ENCODE measurements at regions not wholly inside any gene's neighbourhood (a gene's known extent, or its start where the extent isn't known, plus 50 kb on each side); places are given as distances from the start of the nearest gene placed in this dataset.

DNA sequence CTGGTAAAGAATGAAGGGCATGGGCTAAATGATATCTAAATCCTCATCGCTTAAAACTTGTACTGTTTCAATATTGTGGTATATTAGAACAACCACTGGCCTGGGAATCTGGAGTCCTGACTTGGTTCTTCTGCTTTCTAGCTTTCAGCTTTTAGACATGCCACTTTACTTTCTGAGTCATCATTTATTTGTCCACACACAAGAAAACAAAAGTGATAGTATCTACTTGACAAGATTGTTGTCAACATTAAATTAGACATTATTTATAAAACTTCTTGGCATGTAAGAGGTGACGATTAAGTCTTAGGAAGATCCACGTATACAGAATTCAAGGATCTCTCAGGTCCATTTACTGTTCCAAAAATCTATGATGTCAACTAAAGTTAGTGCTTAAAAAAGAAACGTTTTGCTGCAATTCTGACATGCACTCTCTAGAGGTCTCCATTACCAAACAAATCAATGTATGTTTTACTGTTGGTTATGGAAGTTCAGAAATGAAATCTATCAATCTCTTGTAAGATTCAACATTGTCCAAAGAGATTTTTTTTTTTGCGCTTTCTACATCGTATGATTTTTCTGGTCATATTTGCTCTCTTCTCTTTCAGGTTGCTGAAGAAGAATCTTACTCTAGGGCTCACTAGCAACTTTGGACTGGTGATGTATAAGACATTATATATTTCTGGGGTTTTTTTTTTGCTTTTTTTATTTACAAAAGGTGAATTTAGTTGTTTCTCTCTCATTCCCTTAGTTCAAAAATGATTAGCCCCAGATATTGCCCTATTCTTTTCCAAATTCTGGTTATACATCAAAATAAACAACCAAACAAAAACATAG, 53.6 kb upstream of the DYNC1I1 start:
- DNase-seq (no peak), ATAC-seq (no peak)
- intact Hi-C loops (cut with DNase I, micrococcal nuclease) = loop anchor here in 1 of 2 donors (5.0 kb wide), 1 partner anchor 154 kb away; no protein-coding TSS in a partner anchor

GRCh38 chr7:95716357-95717122, 55.8 kb upstream of the DYNC1I1 start:
- intact Hi-C loops (cut with DNase I, micrococcal nuclease) = loop anchor here in 1 of 2 donors (5.0 kb wide), 1 partner anchor 156 kb away; no protein-coding TSS in a partner anchor
- no peak for DNase-seq
- no peak for ATAC-seq

DNA sequence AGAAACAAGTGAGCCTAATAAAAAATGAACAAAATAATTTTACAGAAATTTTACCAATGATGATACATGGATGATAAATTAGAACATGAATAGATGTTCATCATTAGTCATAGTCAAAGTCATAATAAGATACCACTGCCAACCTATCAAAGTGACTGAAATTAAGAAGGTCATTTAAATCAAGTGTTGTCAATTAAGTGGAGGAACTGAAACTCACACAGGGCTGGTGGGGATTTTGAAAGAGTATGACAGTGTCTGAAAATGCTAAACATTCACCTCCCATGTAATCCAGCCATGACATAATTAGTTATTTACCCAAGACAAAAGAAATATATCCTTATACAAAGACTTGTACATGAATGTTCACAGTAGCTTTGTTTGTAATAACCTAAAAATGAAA, 57.1 kb upstream of the DYNC1I1 start:
- intact Hi-C loops (cut with DNase I, micrococcal nuclease) = loop anchor here in 1 of 2 donors (5.0 kb wide), 1 partner anchor 157 kb away; no protein-coding TSS in a partner anchor
- no peak for ATAC-seq
- DNase-seq = no peak

DNA sequence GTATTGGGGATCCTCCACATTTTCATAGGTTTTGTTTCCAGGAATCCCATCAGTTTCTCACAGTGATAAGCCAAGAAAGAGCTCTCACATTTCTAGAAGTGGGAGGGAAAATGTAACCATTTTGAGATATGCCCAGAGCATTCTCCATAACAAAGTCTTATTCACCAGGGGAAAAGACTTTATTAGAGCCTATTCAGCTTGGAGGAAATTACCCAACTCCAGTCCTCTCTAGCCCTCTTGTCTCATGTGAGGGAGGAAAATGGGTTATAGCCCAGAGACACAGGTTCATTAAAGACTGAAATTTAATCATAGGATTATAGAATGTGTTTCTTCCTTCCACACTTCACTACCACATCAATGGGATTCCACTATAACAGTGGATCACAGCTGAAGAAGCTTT, 61.6 kb upstream of the DYNC1I1 start:
- intact Hi-C loops (cut with DNase I, micrococcal nuclease) = no loop called here
- DNase-seq (no peak), ATAC-seq (no peak)

DNA sequence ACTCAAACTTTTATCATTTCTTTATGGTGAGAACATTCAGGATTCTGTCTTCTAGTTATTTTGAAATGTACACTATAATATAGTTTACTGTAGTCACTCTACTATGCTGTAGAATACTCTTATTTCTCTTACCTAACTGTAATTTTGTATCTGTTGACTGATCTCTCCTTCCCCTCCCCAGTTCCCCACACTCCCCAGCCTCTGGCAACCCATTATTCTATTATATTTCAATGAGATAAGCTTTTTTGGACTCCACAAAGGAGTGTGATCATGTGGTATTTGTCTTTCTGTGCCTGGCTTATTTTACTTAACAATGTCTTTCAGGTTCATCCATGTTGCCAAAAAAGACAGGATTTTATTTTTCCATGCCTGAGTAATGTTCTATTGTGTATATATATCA, 71.4 kb upstream of the DYNC1I1 start:
- intact Hi-C loops (cut with DNase I, micrococcal nuclease) = no loop called here
- no peak for DNase-seq
- no peak for ATAC-seq

- no peak for ATAC-seq
- no peak for DNase-seq
- intact Hi-C loops (cut with DNase I, micrococcal nuclease) = no loop called here
Measured at GRCh38 chr7:95694334-95694733, 78.0 kb upstream of the DYNC1I1 start.

DNA sequence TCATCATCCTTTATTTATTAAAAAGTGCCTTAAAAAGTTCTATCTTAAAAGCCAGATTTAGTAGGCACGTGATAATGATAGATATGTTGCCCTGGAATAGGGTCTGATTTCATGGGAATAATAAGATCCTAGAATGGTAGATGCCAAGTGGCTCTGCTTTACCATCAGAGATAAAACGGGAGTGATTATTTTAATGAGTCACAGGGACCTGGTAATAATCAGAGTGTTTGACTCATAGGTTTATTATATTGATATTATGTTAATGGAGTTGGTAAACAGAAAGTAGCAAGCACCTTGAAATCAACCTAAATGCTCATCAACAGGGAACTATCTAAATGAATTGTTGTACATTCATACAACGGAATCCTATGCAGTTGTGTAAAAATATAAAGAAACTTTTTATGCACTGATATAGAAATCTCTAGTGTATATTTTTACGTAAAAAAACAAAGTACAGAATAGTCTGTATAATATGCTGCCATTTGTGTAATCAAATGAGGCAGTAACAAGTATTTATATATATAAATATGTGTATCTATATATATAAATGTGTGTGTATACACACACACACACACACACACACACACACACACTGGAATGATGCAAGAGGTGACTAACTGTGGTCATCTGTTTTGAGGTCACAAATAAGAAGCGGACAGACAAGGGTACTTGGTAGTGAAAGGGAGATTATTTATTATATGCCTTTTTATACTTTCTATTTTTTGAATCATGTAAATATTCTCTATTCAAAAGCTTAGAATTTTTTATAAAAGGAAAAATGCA, 78.6 kb upstream of the DYNC1I1 start:
- no peak for DNase-seq
- no peak for ATAC-seq
- intact Hi-C loops (cut with DNase I, micrococcal nuclease) = no loop called here

- ATAC-seq = peak; percentile 37
- intact Hi-C loops (cut with DNase I, micrococcal nuclease) = loop anchor here in 1 of 2 donors (2.0 kb wide), 1 partner anchor 179 kb away; no protein-coding TSS in a partner anchor
- DNase-seq = no peak
Measured at GRCh38 chr7:95691464-95691863, 80.9 kb upstream of the DYNC1I1 start.

- no peak for DNase-seq
- ATAC-seq = peak; percentile 72
- intact Hi-C loops (cut with DNase I, micrococcal nuclease) = loop anchor here in 1 of 2 donors (2.0 kb wide), 1 partner anchor 178 kb away; no protein-coding TSS in a partner anchor
Measured at GRCh38 chr7:95690367-95690947, 81.9 kb upstream of the DYNC1I1 start.

DNA sequence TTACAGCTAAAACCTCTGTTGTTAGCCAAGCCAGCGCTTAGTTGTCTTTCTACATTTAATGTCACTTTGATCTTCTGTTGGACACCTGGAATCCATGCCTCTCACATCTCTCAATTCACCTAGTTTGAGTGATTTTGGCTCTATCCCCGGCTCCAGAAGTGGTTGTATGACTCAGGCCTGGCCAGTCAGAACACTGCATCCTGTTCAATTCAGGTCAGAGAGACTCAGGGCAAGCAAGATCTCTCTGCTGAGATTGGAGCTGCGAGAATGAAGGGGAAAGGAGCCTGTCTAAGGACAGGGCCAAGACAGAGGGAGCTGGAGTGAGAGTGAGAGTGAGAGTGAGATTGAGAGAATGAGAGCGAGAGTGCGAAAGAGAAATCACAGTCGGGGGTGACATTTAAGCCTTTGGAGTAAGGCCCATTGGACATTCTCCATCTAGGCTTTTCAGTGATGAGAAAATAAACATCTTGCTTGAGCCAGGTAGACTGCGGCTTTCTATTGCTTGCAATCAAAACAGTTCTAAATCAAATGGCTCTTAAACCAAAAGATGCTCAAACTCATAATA, 83.3 kb upstream of the DYNC1I1 start:
- ATAC-seq (no peak), DNase-seq (no peak)
- intact Hi-C loops (cut with DNase I, micrococcal nuclease) = loop anchor here in 1 of 2 donors (5.0 kb wide), 1 partner anchor 162 kb away; no protein-coding TSS in a partner anchor

- DNase-seq (no peak), ATAC-seq (peak; percentile 61)
- intact Hi-C loops (cut with DNase I, micrococcal nuclease) = loop anchor here in 1 of 2 donors (5.0 kb wide), 1 partner anchor 161 kb away; no protein-coding TSS in a partner anchor
Measured at GRCh38 chr7:95687759-95688343, 84.5 kb upstream of the DYNC1I1 start.

DNA sequence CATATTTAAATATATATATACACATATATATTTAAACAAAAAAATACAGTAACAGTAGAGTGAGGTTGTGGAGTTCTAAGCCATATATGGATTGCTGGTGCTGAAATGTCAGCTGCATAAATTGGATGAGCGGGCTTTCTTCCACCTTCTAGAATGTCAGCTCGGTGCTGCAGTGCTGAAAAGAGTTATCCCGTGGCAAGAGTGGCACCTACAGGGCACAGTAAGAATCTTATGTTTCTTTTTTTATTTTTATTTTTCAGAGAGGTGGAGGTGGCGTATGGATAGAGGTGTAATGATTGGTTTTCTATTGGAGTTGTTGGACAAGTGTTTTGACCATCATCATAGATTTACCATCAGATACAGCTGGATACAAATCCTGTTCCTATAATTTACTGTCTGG, 86.2 kb upstream of the DYNC1I1 start:
- intact Hi-C loops (cut with DNase I, micrococcal nuclease) = loop anchor here in 1 of 2 donors (5.0 kb wide), 1 partner anchor 159 kb away; no protein-coding TSS in a partner anchor
- DNase-seq (peak; percentile 44 to 68), ATAC-seq (peak; percentile 82)

GRCh38 chr7:95684505-95684904, 87.8 kb upstream of the DYNC1I1 start:
- ATAC-seq (no peak), DNase-seq (no peak)
- intact Hi-C loops (cut with DNase I, micrococcal nuclease) = no loop called here

GRCh38 chr7:95684037-95684436, 87.7 kb upstream of the PDK4 start:
- no peak for DNase-seq
- intact Hi-C loops (cut with DNase I, micrococcal nuclease) = no loop called here
- ATAC-seq = peak; percentile 60

DNA sequence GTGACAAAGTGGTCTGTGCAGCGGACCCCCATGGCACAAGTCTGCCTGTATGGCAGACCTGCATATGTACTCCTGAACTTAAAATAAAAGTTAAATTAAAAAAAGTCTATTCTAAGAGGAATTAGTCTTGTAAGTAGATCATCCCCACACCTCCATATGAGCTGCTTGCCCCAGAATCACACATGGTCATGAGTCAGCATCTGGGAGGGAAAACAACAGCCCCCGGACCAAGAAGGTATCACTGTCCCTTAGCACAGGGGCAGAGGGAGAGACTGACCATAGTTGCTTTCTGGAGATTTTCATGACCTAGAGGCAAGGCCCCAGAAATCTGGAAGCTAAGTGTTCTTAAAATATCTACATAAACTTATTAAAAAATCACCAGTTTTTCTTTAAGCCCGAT, 86.6 kb upstream of the PDK4 start:
- no peak for DNase-seq
- intact Hi-C loops (cut with DNase I, micrococcal nuclease) = no loop called here

GRCh38 chr7:95676691-95677090, 80.4 kb upstream of the PDK4 start:
- DNase-seq (no peak), ATAC-seq (no peak)
- intact Hi-C loops (cut with DNase I, micrococcal nuclease) = no loop called here

More for the DNA sequence above, 86.6 kb upstream of the PDK4 start:
- no peak for ATAC-seq

DNA sequence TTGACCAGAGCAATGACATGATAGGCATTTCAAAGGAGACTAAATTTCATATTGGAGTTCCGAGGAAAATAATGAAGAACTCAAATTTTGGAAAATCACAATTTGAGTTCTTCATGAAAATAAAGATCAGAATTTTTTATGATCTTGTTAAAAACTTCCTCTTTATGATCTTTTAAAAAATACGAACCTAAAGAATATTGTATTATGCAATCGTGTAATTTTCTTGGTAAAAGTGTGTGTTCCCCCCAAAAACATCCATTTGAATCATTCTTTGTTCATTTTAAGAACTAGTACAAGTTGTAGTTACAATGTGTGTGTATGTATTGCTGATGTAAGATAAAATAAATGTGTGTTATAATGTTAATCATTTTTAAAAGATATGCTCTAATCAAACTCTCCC, 79.3 kb upstream of the PDK4 start:
- intact Hi-C loops (cut with DNase I, micrococcal nuclease) = no loop called here
- DNase-seq (no peak), ATAC-seq (no peak)

DNA sequence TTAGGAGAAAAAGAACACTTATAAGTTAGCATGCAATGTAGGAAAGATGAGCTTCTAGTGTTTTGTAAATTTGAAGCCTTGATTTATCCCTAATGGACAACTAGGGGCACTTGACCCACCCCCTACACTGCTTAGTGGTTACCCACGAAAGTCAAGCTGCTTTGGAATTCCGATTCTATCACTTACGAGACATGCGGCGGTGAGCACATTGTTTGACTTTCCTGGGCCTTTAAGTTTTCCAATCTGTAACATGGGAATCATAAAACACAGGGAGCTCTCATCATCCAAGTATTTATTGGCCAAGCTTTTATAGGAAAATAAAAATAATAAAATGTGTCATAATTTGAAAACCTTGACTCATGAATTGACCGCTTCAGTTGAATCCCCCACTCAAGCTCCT, 78.7 kb upstream of the PDK4 start:
- DNase-seq (no peak), ATAC-seq (no peak)
- intact Hi-C loops (cut with DNase I, micrococcal nuclease) = no loop called here
